Amygdala (tissue), 56 donors: ENCODE measurements at regions not wholly inside any gene's neighbourhood (a gene's known extent, or its start where the extent isn't known, plus 50 kb on each side); places are given as distances from the start of the nearest gene placed in this dataset.

ENCODE experiments used
- DNase-seq, 56 donors: peaks; one replicate each; lab custom pipeline; 2025; lab: John Stamatoyannopoulos, UW

GRCh38 chr4:7128234-7128633, 60.4 kb upstream of the GRPEL1 start:
- no peak for DNase-seq

DNA sequence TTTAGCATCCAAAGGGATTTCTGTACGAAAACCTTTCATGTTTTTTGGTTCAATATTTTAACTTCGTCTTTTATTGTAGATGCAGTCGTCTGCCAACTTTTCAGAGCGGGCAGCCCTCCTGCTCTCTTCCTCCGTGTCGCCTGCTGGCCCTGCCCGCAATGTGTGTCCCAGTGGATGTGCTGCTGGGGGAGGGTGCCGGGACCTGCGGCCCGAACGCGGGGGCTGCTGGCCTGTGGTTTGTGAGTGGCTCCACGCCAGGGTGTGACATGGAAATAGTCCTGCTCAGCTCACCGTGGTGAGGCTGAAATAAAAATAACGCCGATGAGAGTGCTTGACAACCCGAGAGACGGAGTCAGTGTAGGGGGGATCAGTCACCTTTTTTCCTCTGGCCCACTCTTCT, 59.7 kb upstream of the GRPEL1 start:
- no peak for DNase-seq

DNA sequence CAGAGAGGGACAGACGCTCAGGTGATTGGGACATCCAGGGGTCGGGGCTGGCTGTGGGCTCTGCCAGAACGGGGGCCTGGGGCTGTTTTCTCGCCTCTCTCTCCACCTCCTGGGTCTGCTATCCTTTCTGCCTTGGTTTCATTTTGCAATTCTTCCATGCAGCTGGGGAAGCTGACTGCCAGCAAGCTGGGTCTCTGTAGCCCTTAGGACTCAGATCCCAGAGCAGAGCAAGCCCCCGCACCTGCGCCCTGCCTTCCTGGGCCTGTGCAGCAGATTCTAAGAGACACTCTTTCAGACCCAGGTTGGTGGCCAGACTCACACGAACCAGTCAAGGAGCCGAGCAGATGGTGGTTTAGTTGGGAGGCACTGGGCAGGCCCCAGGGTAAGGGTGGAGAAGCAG, 59.1 kb upstream of the GRPEL1 start:
- DNase-seq: no peak

DNA sequence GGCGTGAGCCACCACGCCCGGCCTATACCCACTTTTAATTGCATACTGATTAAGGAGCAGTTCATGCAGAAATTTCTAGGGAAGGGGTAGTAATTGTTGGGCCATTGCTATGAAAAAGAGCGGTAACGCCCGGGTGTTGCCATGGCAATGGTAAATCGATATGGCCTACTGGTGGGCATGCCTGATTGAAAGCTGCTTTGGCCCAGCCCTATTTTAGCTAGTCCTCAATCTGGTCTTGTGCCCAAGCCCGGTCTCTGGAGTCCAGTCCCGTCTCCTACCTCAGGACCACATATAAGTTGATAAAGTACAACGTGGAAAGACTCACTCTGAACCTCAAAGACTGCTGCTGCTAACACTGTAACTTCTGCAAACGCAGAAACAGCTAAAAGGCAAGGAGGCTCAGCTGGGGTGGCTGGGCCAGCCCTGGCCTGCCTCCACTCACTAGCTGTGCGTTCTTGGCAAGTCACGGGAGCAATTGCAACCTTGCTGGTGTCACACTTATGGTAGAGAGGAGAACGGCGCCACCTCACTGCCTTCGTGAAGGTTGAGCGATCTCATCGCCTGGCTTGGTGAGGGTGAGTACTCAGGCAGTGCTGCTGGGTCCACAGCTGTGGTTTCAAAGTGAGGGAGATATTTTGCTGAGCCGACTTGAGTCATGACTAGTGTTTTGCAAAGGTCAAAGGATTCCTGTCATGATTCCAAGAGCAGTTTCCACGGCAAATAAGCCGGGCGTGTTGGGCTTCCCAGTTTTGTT, 57.0 kb upstream of the GRPEL1 start:
- DNase-seq: no peak

- no peak for DNase-seq
Observed at GRCh38 chr4:7121866-7122653, 54.2 kb upstream of the GRPEL1 start.

- DNase-seq: peak in 5 of 56 donors; percentile 3 to 44 (median 15)
Observed at GRCh38 chr4:7121174-7121573, 53.3 kb upstream of the GRPEL1 start.

DNA sequence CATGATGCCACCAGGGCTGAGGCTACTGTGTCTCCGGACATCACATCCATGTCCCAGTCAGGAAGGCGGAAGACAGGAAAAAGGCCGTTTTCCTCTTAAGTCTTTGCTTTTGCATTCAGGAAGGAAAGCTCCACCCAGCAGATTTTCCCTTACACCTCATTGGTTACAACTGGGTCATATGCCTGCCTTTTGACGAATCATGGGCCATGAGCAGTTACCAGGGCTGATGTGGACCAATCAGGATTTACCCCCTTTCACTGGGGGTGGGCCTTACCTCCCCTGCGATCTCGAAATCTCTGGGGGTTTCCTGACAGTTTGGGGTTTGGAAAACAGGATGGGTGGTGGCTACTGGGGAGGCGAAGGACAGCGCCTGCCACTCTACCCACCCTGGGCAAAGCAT, 52.5 kb upstream of the GRPEL1 start:
- DNase-seq: no peak

DNA sequence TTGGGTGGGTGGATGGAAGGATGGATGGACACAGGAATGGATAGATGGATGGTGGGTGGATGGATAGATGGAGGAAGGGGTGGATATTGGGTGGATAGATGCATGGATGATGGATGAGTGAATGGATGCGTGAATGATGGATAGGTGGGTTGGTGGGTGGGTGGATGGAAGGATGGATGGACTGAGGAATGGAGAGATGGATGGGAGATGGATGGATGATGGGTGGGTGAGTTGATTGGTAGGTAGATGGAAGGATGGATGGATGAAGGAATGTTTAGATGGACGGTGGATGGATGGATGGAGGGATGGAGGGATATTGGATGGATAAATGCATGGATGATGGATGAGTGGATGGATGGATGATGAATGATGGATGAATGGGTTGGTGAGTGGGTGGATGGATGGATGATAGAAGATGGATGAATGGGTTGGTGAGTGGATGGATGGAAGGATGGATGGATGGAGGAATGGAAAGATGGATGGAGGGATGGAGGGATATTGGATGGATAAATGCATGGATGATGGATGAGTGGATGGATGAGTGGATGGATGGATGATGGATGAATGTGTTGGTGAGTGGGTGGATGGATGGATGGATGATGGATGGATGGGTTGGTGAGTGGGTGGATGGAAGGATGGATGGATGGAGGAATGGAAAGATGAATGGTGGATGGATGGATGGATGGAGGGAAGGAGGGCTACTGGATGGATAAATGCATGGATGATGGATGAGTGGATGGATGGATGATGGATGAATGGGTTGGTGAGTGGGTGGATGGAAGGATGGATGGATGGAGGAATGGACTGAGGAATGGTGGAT, 50.4 kb upstream of the GRPEL1 start:
- no peak for DNase-seq
